Stimulated activated naive CD8-positive, alpha-beta T cell treated with anti-CD3 and anti-CD28 coated beads, Interleukin-15, amount 100 ng/mL, for 72 hours (primary cell): ENCODE measurements at regions not wholly inside any gene's neighbourhood (a gene's known extent, or its start where the extent isn't known, plus 50 kb on each side); places are given as distances from the start of the nearest gene placed in this dataset.

Experiments used
- ATAC-seq: fragments of 150-1000 bp; cut with Tn5 transposase; 2 replicates; pipeline ENCODE4 v1.10.0; 2021; ENCODE audit warnings: mild to moderate bottlenecking, moderate library complexity
- DNase-seq, 2 donors: peaks; one replicate each; pipeline ENCODE4 v3.0.0; 2021 to 2022
- H3K27ac Mint-ChIP-seq, 2 donors: one replicate each; pipeline ENCODE4 v1.8.0; 2022; ENCODE audit warnings: mild to moderate bottlenecking in 2 of 2, mixed read lengths in 2 of 2, moderate library complexity in 2 of 2
- H3K27me3 Mint-ChIP-seq: one replicate; pipeline ENCODE4 v1.8.0; 2022; ENCODE audit warnings: mixed read lengths
- H3K4me1 Mint-ChIP-seq: one replicate; pipeline ENCODE4 v1.8.0; 2022; ENCODE audit warnings: mild to moderate bottlenecking, mixed read lengths
- H3K4me3 Mint-ChIP-seq, 2 donors: one replicate each; pipeline ENCODE4 v1.8.0; 2022; ENCODE audit warnings: mild to moderate bottlenecking in 2 of 2, mixed read lengths in 2 of 2, moderate library complexity in 1 of 2
- H3K9me3 Mint-ChIP-seq, 2 donors: one replicate each; pipeline ENCODE4 v1.8.0; 2022; ENCODE audit warnings: mixed read lengths in 2 of 2

GRCh38 chr1:81388435-81388834 is 412.3 kb upstream of the ADGRL2 start:
- no peak for DNase-seq
- no peak overlapping the region for H3K27ac Mint-ChIP-seq
- H3K27me3 Mint-ChIP-seq = no peaks in the 10 kb centered on the region
- ATAC-seq = no peak
- no peak overlapping the region for H3K4me3 Mint-ChIP-seq
- no peaks in the 10 kb centered on the region for H3K4me1 Mint-ChIP-seq
- H3K9me3 Mint-ChIP-seq = no peaks in the 10 kb centered on the region

GRCh38 chr1:81387446-81387845 is 413.3 kb upstream of the ADGRL2 start:
- ATAC-seq (no peak), DNase-seq (no peak)
- Mint-ChIP-seq H3K9me3 (peaks cover 0 to 4% of the 10 kb centered on the region in 2 donors), H3K4me3 (no peak overlapping the region), H3K27ac (no peak overlapping the region), H3K4me1 (no peaks in the 10 kb centered on the region), H3K27me3 (no peaks in the 10 kb centered on the region)

GRCh38 chr1:81382561-81382960 is 418.2 kb upstream of the ADGRL2 start:
- Mint-ChIP-seq H3K27me3 (no peaks in the 10 kb centered on the region), H3K4me3 (no peak overlapping the region), H3K9me3 (peaks cover 4 to 6% of the 10 kb centered on the region in 2 donors), H3K4me1 (no peaks in the 10 kb centered on the region), H3K27ac (no peak overlapping the region)
- ATAC-seq (no peak), DNase-seq (no peak)

GRCh38 chr1:81381881-81382280 is 418.9 kb upstream of the ADGRL2 start:
- H3K4me1 Mint-ChIP-seq = no peaks in the 10 kb centered on the region
- H3K9me3 Mint-ChIP-seq = peaks cover 4 to 6% of the 10 kb centered on the region in 2 donors
- DNase-seq (no peak), ATAC-seq (no peak)
- H3K4me3 Mint-ChIP-seq = no peak overlapping the region
- H3K27ac Mint-ChIP-seq = no peak overlapping the region
- no peaks in the 10 kb centered on the region for H3K27me3 Mint-ChIP-seq

- no peak overlapping the region for H3K27ac Mint-ChIP-seq
- H3K4me1 Mint-ChIP-seq = no peaks in the 10 kb centered on the region
- no peak overlapping the region for H3K4me3 Mint-ChIP-seq
- peaks cover 4 to 6% of the 10 kb centered on the region in 2 donors for H3K9me3 Mint-ChIP-seq
- no peak for DNase-seq
- no peak for ATAC-seq
- no peaks in the 10 kb centered on the region for H3K27me3 Mint-ChIP-seq
These were observed 420.3 kb upstream of the ADGRL2 start for GRCh38 chr1:81380436-81380835.

GRCh38 chr1:81379430-81379829 is 421.3 kb upstream of the ADGRL2 start:
- Mint-ChIP-seq H3K27me3 (no peaks in the 10 kb centered on the region), H3K27ac (no peak overlapping the region)
- ATAC-seq = no peak

GRCh38 chr1:81377406-81377805 is 423.3 kb upstream of the ADGRL2 start:
- ATAC-seq (no peak), DNase-seq (no peak)
- Mint-ChIP-seq H3K4me1 (no peaks in the 10 kb centered on the region), H3K27me3 (no peaks in the 10 kb centered on the region), H3K27ac (no peak overlapping the region), H3K4me3 (no peak overlapping the region), H3K9me3 (peaks cover 0 to 6% of the 10 kb centered on the region in 2 donors)

More at GRCh38 chr1:81379430-81379829, 421.3 kb upstream of the ADGRL2 start:
- no peak overlapping the region for H3K4me3 Mint-ChIP-seq
- no peak for DNase-seq
- peaks cover 4 to 6% of the 10 kb centered on the region in 2 donors for H3K9me3 Mint-ChIP-seq
- H3K4me1 Mint-ChIP-seq = no peaks in the 10 kb centered on the region

- no peaks in the 10 kb centered on the region for H3K4me1 Mint-ChIP-seq
- H3K27ac Mint-ChIP-seq = no peak overlapping the region
- no peak overlapping the region for H3K4me3 Mint-ChIP-seq
- peaks cover 0 to 6% of the 10 kb centered on the region in 2 donors for H3K9me3 Mint-ChIP-seq
- ATAC-seq (no peak), DNase-seq (no peak)
- no peaks in the 10 kb centered on the region for H3K27me3 Mint-ChIP-seq
These were observed 424.7 kb upstream of the ADGRL2 start for GRCh38 chr1:81375884-81376548.

- no peak overlapping the region for H3K27ac Mint-ChIP-seq
- H3K27me3 Mint-ChIP-seq = no peaks in the 10 kb centered on the region
- DNase-seq (no peak), ATAC-seq (no peak)
- no peaks in the 10 kb centered on the region for H3K9me3 Mint-ChIP-seq
- H3K4me3 Mint-ChIP-seq = no peak overlapping the region
- no peaks in the 10 kb centered on the region for H3K4me1 Mint-ChIP-seq
These were observed 426.3 kb upstream of the ADGRL2 start for GRCh38 chr1:81374481-81374880.

- no peaks in the 10 kb centered on the region for H3K4me1 Mint-ChIP-seq
- H3K27ac Mint-ChIP-seq = no peak overlapping the region
- H3K27me3 Mint-ChIP-seq = no peaks in the 10 kb centered on the region
- DNase-seq = no peak
- peaks cover 8 to 10% of the 10 kb centered on the region in 2 donors for H3K9me3 Mint-ChIP-seq
- no peak overlapping the region for H3K4me3 Mint-ChIP-seq
- no peak for ATAC-seq
These were observed 428.9 kb upstream of the ADGRL2 start for GRCh38 chr1:81371864-81372263.

- Mint-ChIP-seq H3K4me1 (no peaks in the 10 kb centered on the region), H3K4me3 (no peak overlapping the region), H3K27me3 (no peaks in the 10 kb centered on the region), H3K27ac (no peak overlapping the region), H3K9me3 (peaks cover 8 to 13% of the 10 kb centered on the region in 2 donors)
- ATAC-seq (no peak), DNase-seq (no peak)
These were observed 430.9 kb upstream of the ADGRL2 start for GRCh38 chr1:81369833-81370232.

GRCh38 chr1:81366173-81366572 is 434.6 kb upstream of the ADGRL2 start:
- no peak overlapping the region for H3K4me3 Mint-ChIP-seq
- H3K27ac Mint-ChIP-seq = no peak overlapping the region
- ATAC-seq = no peak
- H3K4me1 Mint-ChIP-seq = no peaks in the 10 kb centered on the region
- peaks cover 8 to 13% of the 10 kb centered on the region in 2 donors for H3K9me3 Mint-ChIP-seq
- H3K27me3 Mint-ChIP-seq = no peaks in the 10 kb centered on the region
- no peak for DNase-seq

GRCh38 chr1:81364088-81364487 is 436.6 kb upstream of the ADGRL2 start:
- DNase-seq (no peak), ATAC-seq (no peak)
- no peak overlapping the region for H3K27ac Mint-ChIP-seq
- no peaks in the 10 kb centered on the region for H3K4me1 Mint-ChIP-seq
- peaks cover 8 to 13% of the 10 kb centered on the region in 2 donors for H3K9me3 Mint-ChIP-seq
- no peaks in the 10 kb centered on the region for H3K27me3 Mint-ChIP-seq
- no peak overlapping the region for H3K4me3 Mint-ChIP-seq

GRCh38 chr1:81358151-81358550 is 442.6 kb upstream of the ADGRL2 start:
- ATAC-seq = no peak

GRCh38 chr1:81351864-81352263 is 448.9 kb upstream of the ADGRL2 start:
- Mint-ChIP-seq H3K27me3 (no peaks in the 10 kb centered on the region), H3K4me1 (no peaks in the 10 kb centered on the region), H3K4me3 (no peak overlapping the region), H3K27ac (no peak overlapping the region), H3K9me3 (peaks cover 0 to 6% of the 10 kb centered on the region in 2 donors)
- no peak for ATAC-seq
- DNase-seq = no peak

More at GRCh38 chr1:81358151-81358550, 442.6 kb upstream of the ADGRL2 start:
- H3K27ac Mint-ChIP-seq = no peak overlapping the region
- no peak overlapping the region for H3K4me3 Mint-ChIP-seq
- no peak for DNase-seq
- peaks cover 5 to 7% of the 10 kb centered on the region in 2 donors for H3K9me3 Mint-ChIP-seq
- H3K4me1 Mint-ChIP-seq = no peaks in the 10 kb centered on the region
- no peaks in the 10 kb centered on the region for H3K27me3 Mint-ChIP-seq

- no peaks in the 10 kb centered on the region for H3K27me3 Mint-ChIP-seq
- no peak overlapping the region for H3K27ac Mint-ChIP-seq
- no peak for DNase-seq
- ATAC-seq = no peak
- peaks cover 0 to 11% of the 10 kb centered on the region in 2 donors for H3K9me3 Mint-ChIP-seq
- no peak overlapping the region for H3K4me3 Mint-ChIP-seq
- H3K4me1 Mint-ChIP-seq = no peaks in the 10 kb centered on the region
These were observed 451.4 kb upstream of the ADGRL2 start for GRCh38 chr1:81349194-81349965.
